NOMO-1 (cell line): ENCODE measurements at regions not wholly inside any gene's neighbourhood (a gene's known extent, or its start where the extent isn't known, plus 50 kb on each side); places are given as distances from the start of the nearest gene placed in this dataset.

Source experiments
- DNase-seq, 2 experiments: peaks; one replicate each; lab custom pipeline; 2025; ENCODE audit not compliant: unreplicated experiment in 2 of 2; lab: John Stamatoyannopoulos, UW

- no peak for DNase-seq
Observed at GRCh38 chr12:97912943-97913342, 450.3 kb downstream of the RMST start.

GRCh38 chr12:97921979-97922722 lies 459.5 kb downstream of the RMST start:
- no peak for DNase-seq

GRCh38 chr12:97923546-97923945 lies 460.9 kb downstream of the RMST start:
- DNase-seq, result no peak

GRCh38 chr12:97924122-97924521 lies 461.5 kb downstream of the RMST start:
- DNase-seq, result no peak

- no peak for DNase-seq
Observed at GRCh38 chr12:97927977-97928376, 465.4 kb downstream of the RMST start.

- no peak for DNase-seq
Observed at GRCh38 chr12:97936165-97936564, 473.6 kb downstream of the RMST start.

GRCh38 chr12:97938031-97938430 lies 475.4 kb downstream of the RMST start:
- no peak for DNase-seq

GRCh38 chr12:97939156-97939555 lies 476.6 kb downstream of the RMST start:
- no peak for DNase-seq

GRCh38 chr12:97940105-97940504 lies 477.5 kb downstream of the RMST start:
- DNase-seq, result no peak

GRCh38 chr12:97940629-97941028 lies 478.0 kb downstream of the RMST start:
- no peak for DNase-seq

- DNase-seq, result no peak
Observed at GRCh38 chr12:97941686-97942354, 479.2 kb downstream of the RMST start.

- DNase-seq, result no peak
Observed at GRCh38 chr12:97943359-97943758, 480.8 kb downstream of the RMST start.

GRCh38 chr12:97944576-97944975 lies 482.0 kb downstream of the RMST start:
- no peak for DNase-seq

- no peak for DNase-seq
Observed at GRCh38 chr12:97946701-97947100, 484.1 kb downstream of the RMST start.

- DNase-seq, result no peak
Observed at GRCh38 chr12:97948591-97948990, 486.0 kb downstream of the RMST start.

- DNase-seq, result no peak
Observed at GRCh38 chr12:97951239-97951638, 488.6 kb downstream of the RMST start.

- no peak for DNase-seq
Observed at GRCh38 chr12:97951717-97952116, 489.1 kb downstream of the RMST start.

GRCh38 chr12:97957109-97957508 lies 494.5 kb downstream of the RMST start:
- DNase-seq, result no peak

GRCh38 chr12:97960225-97960624 lies 497.6 kb downstream of the RMST start:
- no peak for DNase-seq

- DNase-seq, result peak in 1 of 2 experiments; percentile 1
Observed at GRCh38 chr12:97960741-97961608, 498.4 kb downstream of the RMST start.

- DNase-seq, result no peak
Observed at GRCh38 chr12:97967831-97968230, 505.2 kb downstream of the RMST start.
